ENCODE measurements at regions not wholly inside any gene's neighbourhood (a gene's known extent, or its start where the extent isn't known, plus 50 kb on each side); places are given as distances from the start of the nearest gene placed in this dataset.

- Histone ChIP-seq H3K4me2 (ENCODE audit: low read depth, low read length) (no peak overlapping the region), H4K20me1 (ENCODE audit: insufficient read depth, low read length) (no peaks in the 10 kb centered on the region), H3K79me2 (ENCODE audit: insufficient read depth, low read length) (no peaks in the 10 kb centered on the region), H2AFZ (ENCODE audit: low read length) (no peak overlapping the region), H3K9me3 (ENCODE audit: low read length) (no peaks in the 10 kb centered on the region), H3K4me1 (ENCODE audit: insufficient read depth, low read length) (no peaks in the 10 kb centered on the region), H3K36me3 (replicated peaks in 1 of 2; ENCODE audit: control insufficient read depth in 1 of 2, insufficient read depth in 2 of 2, low read length in 2 of 2) (no peaks in the 10 kb centered on the region), H3K4me3 (replicated peaks in 1 of 3; ENCODE audit: insufficient read depth in 1 of 3, low read depth in 2 of 3, low read length in 3 of 3) (no peak overlapping the region), H3K27ac (ENCODE audit: extremely low read length, insufficient read depth, low read length) (no peak overlapping the region), H3K27me3 (ENCODE audit: control insufficient read depth in 1 of 2, insufficient read depth in 2 of 2, low read length in 2 of 2) (no peaks in the 10 kb centered on the region), H3K9ac (ENCODE audit: insufficient read depth, low read depth, low read length) (no peak overlapping the region)
- TF ChIP-seq SOX13 (IDR thresholded peaks at IDR 0.05) = no peak
- no peak for TF ChIP-seq SOX13 (CRISPR knock-in tag; conservative IDR thresholded peaks at IDR 0.05 in 1 of 2, IDR thresholded peaks at IDR 0.05 in 1 of 2)
- TF ChIP-seq MEF2D (CRISPR knock-in tag; IDR thresholded peaks at IDR 0.05) = no peak
- TF ChIP-seq AGO2 (optimal IDR thresholded peaks at IDR 0.05; ENCODE audit: low read depth, low read length) = no peak
- TF ChIP-seq ZNF619 (CRISPR knock-in tag; IDR thresholded peaks at IDR 0.05) = no peak
- TF ChIP-seq ZNF569 (CRISPR knock-in tag; IDR thresholded peaks at IDR 0.05; ENCODE audit: borderline replicate concordance) = no peak
- TF ChIP-seq GTF3A (CRISPR knock-in tag; conservative IDR thresholded peaks at IDR 0.05) = no peak
- TF ChIP-seq NCOA5 (CRISPR knock-in tag; IDR thresholded peaks at IDR 0.05) = no peak
- TF ChIP-seq NCOA2 (CRISPR knock-in tag; IDR thresholded peaks at IDR 0.05) = no peak
- TF ChIP-seq ZNF646 (CRISPR knock-in tag; IDR thresholded peaks at IDR 0.05) = no peak
- TF ChIP-seq GPBP1L1 (CRISPR knock-in tag; IDR thresholded peaks at IDR 0.05) = no peak
- TF ChIP-seq RORA (CRISPR knock-in tag; IDR thresholded peaks at IDR 0.05) = no peak
- TF ChIP-seq MXD3 (CRISPR knock-in tag; IDR thresholded peaks at IDR 0.05) = no peak
- no peak for TF ChIP-seq MIER3 (CRISPR knock-in tag; IDR thresholded peaks at IDR 0.05; ENCODE audit: borderline replicate concordance)
- TF ChIP-seq NR2F6 (IDR thresholded peaks at IDR 0.05) = no peak
- no peak for TF ChIP-seq NR2F6 (CRISPR knock-in tag; IDR thresholded peaks at IDR 0.05)
- no peak for TF ChIP-seq XRCC5 (optimal IDR thresholded peaks at IDR 0.05; ENCODE audit: low read length)
- POLR2A ChIA-PET = no interaction called here
- no peak for FAIRE-seq
- BruUV-seq (replicated peaks) = no TSS peak
- intact Hi-C loops (cut with micrococcal nuclease; ENCODE audit: unreplicated experiment) (no loop called here), in situ Hi-C loops (cut with HindIII; ENCODE audit: extremely low pct_ligation_motif_present, low pct_unique_long_range_greater_than_20kb) (no loop called here)
- DNase-seq (ENCODE audit: low spot score) = no peak
- 0% methylated on average over 1 of the region's 1 CpG for WGBS (ENCODE audit: low lambda C conversion rate)
- no peak for ATAC-seq
- CTCF ChIA-PET (ENCODE audit: low intra/inter-chr PET ratio, low total read pairs) = no interaction called here
Measured at GRCh38 chr11:104704888-104705287, 193.4 kb downstream of the CASP12 start.
